H1 (cell line): ENCODE measurements at regions not wholly inside any gene's neighbourhood (a gene's known extent, or its start where the extent isn't known, plus 50 kb on each side); places are given as distances from the start of the nearest gene placed in this dataset.

Experiments used
- CTCF ChIA-PET: fragments of 300-600 bp; sonication (Branson Sonifier 250); formaldehyde crosslinking; loops from one replicate; lab custom pipeline; 2021; ENCODE audit not compliant: partially characterized antibody; lab: Charles Lee
- POLR2A ChIA-PET: fragments of 300-600 bp; sonication (Branson Sonifier 250); formaldehyde crosslinking; loops from one replicate; lab custom pipeline; 2021; ENCODE audit warnings: inconsistent platforms; ENCODE audit not compliant: partially characterized antibody; lab: Charles Lee
- DNase-seq, 2 experiments: peaks; one replicate each; pipeline versions ENCODE4 v3.0.0 to v3.0.0-alpha.2; 2010 to 2022; ENCODE audit warnings: low spot score in 2 of 2, low read depth in 1 of 2, mixed read lengths in 1 of 2
- FAIRE-seq: peaks from 2 replicates; lab custom pipeline; 2011; peaks lifted over from hg19 to GRCh38; lab: Jason Lieb, UNC
- H2AFZ ChIP-seq: 2 replicates; pipeline ENCODE4 v1.8.1; 2012; ENCODE audit warnings: low read length, inconsistent platforms
- H2AK5ac ChIP-seq: 2 replicates; pipeline ENCODE4 v1.6.1; 2013; ENCODE audit warnings: low read depth, low read length
- H2BK120ac ChIP-seq: replicated peaks from 2 replicates; pipeline ENCODE3; 2013; ENCODE audit warnings: low read depth, low read length, inconsistent platforms
- H2BK12ac ChIP-seq: 2 replicates; pipeline ENCODE4 v1.6.1; 2013; ENCODE audit warnings: low read depth, low read length
- H2BK15ac ChIP-seq: 2 replicates; pipeline ENCODE4 v1.6.1; 2013; ENCODE audit warnings: low read length
- H2BK20ac ChIP-seq: 2 replicates; pipeline ENCODE4 v1.6.1; 2013; ENCODE audit warnings: low read length
- H2BK5ac ChIP-seq: 2 replicates; pipeline ENCODE4 v1.6.1; 2013; ENCODE audit warnings: low read depth, low read length
- H3K14ac ChIP-seq: 2 replicates; pipeline ENCODE4 v1.6.1; 2013; ENCODE audit warnings: inconsistent platforms; ENCODE audit not compliant: insufficient read length
- H3K18ac ChIP-seq: 2 replicates; pipeline ENCODE4 v1.6.1; 2013; ENCODE audit warnings: low read length; ENCODE audit errors: extremely low read depth
- H3K23ac ChIP-seq: 2 replicates; pipeline ENCODE4 v1.6.1; 2013; ENCODE audit warnings: inconsistent platforms; ENCODE audit not compliant: insufficient read length
- H3K23me2 ChIP-seq: 2 replicates; pipeline ENCODE4 v1.6.1; 2013; ENCODE audit warnings: low read depth, low read length
- H3K27ac ChIP-seq: 2 replicates; pipeline ENCODE4 v1.6.1; 2011; ENCODE audit warnings: low read depth, low read length, inconsistent platforms
- H3K27me3 ChIP-seq, 4 experiments: replicated peaks in 1 of 4; 1 replicate in 1 of 4; 2 replicates in 3 of 4; pipeline versions ENCODE4 v1.6.1 to v1.8.1; 2011 to 2013; ENCODE audit warnings: low read length in 3 of 4, mild to moderate bottlenecking in 3 of 4, inconsistent platforms in 2 of 4, mixed read lengths in 2 of 4, moderate library complexity in 1 of 4; ENCODE audit not compliant: control insufficient read depth in 3 of 4, insufficient read depth in 3 of 4; ENCODE audit errors: extremely low read depth in 1 of 4
- H3K36me3 ChIP-seq, 4 experiments: 2 replicates each; pipeline versions ENCODE4 v1.6.1 to v1.8.1; 2011 to 2013; ENCODE audit warnings: mild to moderate bottlenecking in 4 of 4, low read length in 3 of 4, moderate library complexity in 2 of 4, control low read depth in 1 of 4, inconsistent platforms in 1 of 4; ENCODE audit not compliant: insufficient read depth in 4 of 4, control insufficient read depth in 2 of 4
- H3K4ac ChIP-seq: replicated peaks from 2 replicates; pipeline ENCODE3; 2013; ENCODE audit warnings: low read length, low read depth, mixed read lengths, inconsistent platforms; ENCODE audit not compliant: insufficient read length
- H3K4me1 ChIP-seq, 4 experiments: replicated peaks in 1 of 4; 1 replicate in 1 of 4; 2 replicates in 3 of 4; pipeline versions ENCODE4 v1.6.1 to v1.8.1; 2011 to 2013; ENCODE audit warnings: low read length in 3 of 4, inconsistent platforms in 2 of 4, mixed read lengths in 1 of 4; ENCODE audit not compliant: insufficient read depth in 4 of 4, control insufficient read depth in 3 of 4
- H3K4me2 ChIP-seq, 2 experiments: 2 replicates each; pipeline versions ENCODE4 v1.6.1 to v1.8.1; 2011 to 2013; ENCODE audit warnings: low read depth in 2 of 2, low read length in 2 of 2, control low read depth in 1 of 2, inconsistent platforms in 1 of 2, mild to moderate bottlenecking in 1 of 2; ENCODE audit not compliant: insufficient read depth in 1 of 2
- H3K4me3 ChIP-seq, 4 experiments: fragments of 200-600, 300-600 bp in 1 of 4; sonication (generic), shearing (Covaris generic), sonication (Bioruptor Twin) in 1 of 4; 2 replicates each; pipeline versions ENCODE4 v1.5.1 to v1.8.1; 2011 to 2016; ENCODE audit warnings: low read length in 4 of 4, low read depth in 3 of 4, control low read depth in 2 of 4, inconsistent platforms in 2 of 4, mild to moderate bottlenecking in 2 of 4, mixed read lengths in 1 of 4, moderate library complexity in 1 of 4; ENCODE audit not compliant: insufficient read depth in 2 of 4; ENCODE audit errors: extremely low read depth in 1 of 4
- H3K56ac ChIP-seq: replicated peaks from 2 replicates; pipeline ENCODE3; 2013; ENCODE audit warnings: low read depth, mild to moderate bottlenecking, mixed read lengths, low read length, inconsistent platforms; ENCODE audit not compliant: insufficient read length
- H3K79me1 ChIP-seq: 2 replicates; pipeline ENCODE4 v1.6.1; 2013; ENCODE audit warnings: low read depth, low read length, control low read depth
- H3K79me2 ChIP-seq, 2 experiments: 2 replicates each; pipeline versions ENCODE4 v1.6.1 to v1.8.1; 2012 to 2013; ENCODE audit warnings: low read length in 2 of 2, mild to moderate bottlenecking in 2 of 2, inconsistent platforms in 1 of 2; ENCODE audit not compliant: insufficient read depth in 2 of 2, control insufficient read depth in 1 of 2
- H3K9ac ChIP-seq, 4 experiments: replicated peaks in 1 of 4; 1 replicate in 1 of 4; 2 replicates in 3 of 4; pipeline versions ENCODE4 v1.6.1 to v1.8.1; 2011 to 2013; ENCODE audit warnings: low read depth in 3 of 4, low read length in 3 of 4, control low read depth in 2 of 4, mild to moderate bottlenecking in 2 of 4, moderate library complexity in 2 of 4, inconsistent platforms in 1 of 4; ENCODE audit errors: extremely low read depth in 1 of 4
- H3K9me3 ChIP-seq, 2 experiments: 2 replicates each; pipeline versions ENCODE4 v1.6.1 to v1.8.1; 2012 to 2013; ENCODE audit warnings: mild to moderate bottlenecking in 2 of 2, moderate library complexity in 2 of 2, control low read depth in 1 of 2, inconsistent platforms in 1 of 2, low read depth in 1 of 2, low read length in 1 of 2, mixed read lengths in 1 of 2; ENCODE audit not compliant: insufficient read depth in 2 of 2
- H4K20me1 ChIP-seq, 2 experiments: replicated peaks in 1 of 2; 2 replicates each; pipeline versions ENCODE3 to v1.8.1; 2011 to 2013; ENCODE audit warnings: inconsistent platforms in 2 of 2, low read length in 2 of 2, mild to moderate bottlenecking in 1 of 2; ENCODE audit not compliant: insufficient read depth in 2 of 2, control insufficient read depth in 1 of 2
- H4K5ac ChIP-seq: 2 replicates; pipeline ENCODE4 v1.6.1; 2013; ENCODE audit warnings: low read length, low read depth, mixed read lengths, inconsistent platforms; ENCODE audit not compliant: insufficient read length
- H4K8ac ChIP-seq: 2 replicates; pipeline ENCODE4 v1.8.0; 2013; ENCODE audit warnings: mild to moderate bottlenecking, moderate library complexity, low read length, inconsistent platforms; ENCODE audit not compliant: insufficient read depth; ENCODE audit errors: extremely low read depth
- H4K91ac ChIP-seq: replicated peaks from 2 replicates; pipeline ENCODE3; 2013; ENCODE audit warnings: low read length, mixed read lengths, inconsistent platforms; ENCODE audit not compliant: insufficient read length
- KDM4A ChIP-seq: IDR thresholded peaks from one replicate; pipeline ENCODE4 v1.7.1; 2012; ENCODE audit warnings: low read depth, mild to moderate bottlenecking, moderate library complexity, low read length, inconsistent platforms; ENCODE audit not compliant: severe bottlenecking
- TAF7 ChIP-seq: optimal IDR thresholded peaks from 2 replicates; pipeline ENCODE3; 2011; ENCODE audit warnings: low read depth, mild to moderate bottlenecking, inconsistent platforms, low read length, moderate library complexity, borderline replicate concordance
- WGBS, 2 experiments: shearing (Covaris generic) in 1 of 2; methylation state at CpG; one replicate each; pipeline versions ENCODE4 v1.1.6 to v1.1.7; 2013 to 2015; ENCODE audit warnings: low lambda C conversion rate in 2 of 2, mixed read lengths in 2 of 2, inconsistent platforms in 1 of 2, low coverage in 1 of 2, missing lambda C conversion rate in 1 of 2; ENCODE audit not compliant: insufficient replicate concordance in 2 of 2, insufficient coverage in 1 of 2, insufficient read length in 1 of 2; ENCODE audit errors: extremely low coverage in 1 of 2, missing lambda C conversion rate in 1 of 2; 5-methylcytosine and 5-hydroxymethylcytosine counted together

GRCh38 chr10:57362811-57363210 lies 904.9 kb downstream of the IPMK start:
- H4K8ac ChIP-seq: no peak overlapping the region
- no peak overlapping the region for H2BK5ac ChIP-seq
- no peak overlapping the region for H2BK15ac ChIP-seq
- H3K27me3 ChIP-seq: no peaks in the 10 kb centered on the region
- H2BK20ac ChIP-seq: no peak overlapping the region
- no peak overlapping the region for H4K5ac ChIP-seq
- no peaks in the 10 kb centered on the region for H3K79me1 ChIP-seq
- no peak for DNase-seq
- H3K4me1 ChIP-seq: no peaks in the 10 kb centered on the region
- H3K18ac ChIP-seq: no peak overlapping the region
- TF ChIP-seq TAF7 (no peak), KDM4A (no peak)
- TF ChIP-seq, all 59 proteins: peak for 0
- Histone ChIP-seq H4K91ac (no peak overlapping the region), H3K4ac (no peak overlapping the region), H3K23ac (no peak overlapping the region), H3K9ac (no peak overlapping the region), H3K4me3 (no peak overlapping the region), H4K20me1 (peaks cover 0 to 1% of the 10 kb centered on the region in 2 experiments), H3K23me2 (no peaks in the 10 kb centered on the region), H3K4me2 (no peak overlapping the region), H2AK5ac (no peak overlapping the region), H2AFZ (no peak overlapping the region), H2BK12ac (no peak overlapping the region), H3K56ac (no peak overlapping the region), H3K27ac (no peak overlapping the region), H3K14ac (no peak overlapping the region), H3K36me3 (no peaks in the 10 kb centered on the region), H3K79me2 (no peaks in the 10 kb centered on the region), H3K9me3 (no peaks in the 10 kb centered on the region), H2BK120ac (no peak overlapping the region)
- ChIA-PET POLR2A (no interaction called here), CTCF (interaction anchor here (1.5 kb wide), 1 partner anchor 23 kb away, joined by 3 read pairs; no protein-coding TSS in a partner anchor)
- WGBS, 2 experiments: 100% methylated on average over 2 of the region's 2 CpGs; no CpG with 5 or more reads in 1 of the 2 experiments
- no peak for FAIRE-seq
